Breast epithelium (tissue), 4 donors: ENCODE measurements at regions not wholly inside any gene's neighbourhood (a gene's known extent, or its start where the extent isn't known, plus 50 kb on each side); places are given as distances from the start of the nearest gene placed in this dataset.

Experiments
- DNase-seq, 2 donors: peaks; one replicate each; pipeline ENCODE4 v3.0.0-alpha.2; 2019; ENCODE audit warnings: low spot score in 2 of 2
- H3K27ac ChIP-seq, 2 donors: fragments of 200-600 bp; sonication (generic) in 1 of 2; one replicate each; pipeline ENCODE4 v1.5.1; 2016 to 2019; ENCODE audit warnings: mild to moderate bottlenecking in 1 of 2
- H3K27me3 ChIP-seq, 2 donors: fragments of 200-600 bp; sonication (generic) in 1 of 2; one replicate each; pipeline versions ENCODE4 v1.5.1 to v1.6.0; 2017 to 2019; ENCODE audit warnings: control low read depth in 1 of 2, mild to moderate bottlenecking in 1 of 2
- H3K36me3 ChIP-seq: fragments of 200-600 bp; one replicate; pipeline ENCODE4 v1.5.1; 2019
- H3K4me1 ChIP-seq, 2 donors: fragments of 200-600 bp; sonication (generic); one replicate each; pipeline ENCODE4 v1.5.1; 2016 to 2019; ENCODE audit warnings: control low read depth in 1 of 2
- H3K4me3 ChIP-seq, 3 donors: fragments of 200-600 bp; sonication (generic); 1 replicate in 2 of 3; 2 replicates in 1 of 3; pipeline ENCODE4 v1.5.1; 2016 to 2019; ENCODE audit warnings: mild to moderate bottlenecking in 3 of 3, moderate library complexity in 2 of 3
- H3K9me3 ChIP-seq, 2 donors: fragments of 200-600 bp; sonication (generic) in 1 of 2; one replicate each; pipeline ENCODE4 v1.5.1; 2016 to 2019; ENCODE audit warnings: control low read depth in 1 of 2
- CTCF ChIP-seq, 3 donors: fragments of 450-650 bp; IDR thresholded peaks; one replicate each; pipeline ENCODE4 v1.5.1; 2016 to 2017; ENCODE audit warnings: antibody characterized with exemption in 3 of 3, mild to moderate bottlenecking in 3 of 3, moderate library complexity in 3 of 3
- POLR2A ChIP-seq: fragments of 450-650 bp; IDR thresholded peaks from one replicate; pipeline ENCODE4 v1.6.1; 2016; ENCODE audit warnings: antibody characterized with exemption, mild to moderate bottlenecking, moderate library complexity
- POLR2AphosphoS5 ChIP-seq, 3 donors: sonication (generic); formaldehyde crosslinking; IDR thresholded peaks; one replicate each; pipeline ENCODE4 v1.6.1; 2017; ENCODE audit warnings: antibody characterized with exemption in 3 of 3
- intact Hi-C: fragments of 100-400 bp; cut with DNase I; formaldehyde crosslinking; loops from one replicate; pipeline ENCODE4 v1.15.1; 2023; ENCODE audit warnings: low total_unique reads

DNA sequence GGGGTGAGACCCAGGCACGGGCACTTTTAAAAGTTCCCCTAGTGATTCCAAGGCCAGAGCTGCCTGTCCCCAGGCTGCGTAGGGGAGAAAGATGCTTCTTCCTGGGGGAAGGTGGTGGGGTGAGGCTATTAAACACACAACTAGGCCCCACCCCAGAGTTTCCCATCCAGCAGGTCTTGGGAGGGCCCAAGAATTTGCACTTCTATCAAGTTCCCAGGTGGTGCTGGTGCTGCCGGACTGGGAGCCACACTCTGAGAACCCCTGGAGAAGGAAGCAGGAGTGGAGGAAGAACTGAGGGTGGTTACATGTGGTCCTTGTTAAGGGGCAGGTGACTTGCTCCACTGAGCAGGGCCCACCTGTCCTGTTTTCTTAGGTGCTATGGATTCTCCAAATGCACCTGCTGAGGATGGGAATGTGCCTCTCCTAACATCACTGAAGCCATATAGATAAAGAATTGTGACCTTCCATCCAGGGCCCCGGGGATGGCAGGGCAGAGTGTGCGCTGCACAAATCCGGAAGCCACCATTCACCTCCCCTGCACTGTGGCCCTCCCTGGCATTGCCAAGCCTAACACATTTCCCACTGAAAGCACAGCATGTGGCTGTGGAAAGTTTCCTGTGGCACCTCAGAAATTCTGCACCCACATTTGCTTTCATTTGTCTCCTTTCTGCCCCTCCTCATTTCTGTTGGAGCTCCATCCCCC is 111.5 kb upstream of the MEF2A start:
- Histone ChIP-seq H3K9me3 (no peaks in the 10 kb centered on the region), H3K27ac (peak overlapping the region; percentile 77 to 96), H3K36me3 (no peaks in the 10 kb centered on the region), H3K27me3 (no peaks in the 10 kb centered on the region), H3K4me1 (peaks cover 3 to 12% of the 10 kb centered on the region in 2 donors), H3K4me3 (no peak overlapping the region)
- TF ChIP-seq CTCF (IDR thresholded peaks at IDR 0.05) (no peak), POLR2A (no peak), POLR2AphosphoS5 (IDR thresholded peaks at IDR 0.05) (no peak)
- intact Hi-C loops: no loop called here
- DNase-seq: peak; percentile 10 to 14

DNA sequence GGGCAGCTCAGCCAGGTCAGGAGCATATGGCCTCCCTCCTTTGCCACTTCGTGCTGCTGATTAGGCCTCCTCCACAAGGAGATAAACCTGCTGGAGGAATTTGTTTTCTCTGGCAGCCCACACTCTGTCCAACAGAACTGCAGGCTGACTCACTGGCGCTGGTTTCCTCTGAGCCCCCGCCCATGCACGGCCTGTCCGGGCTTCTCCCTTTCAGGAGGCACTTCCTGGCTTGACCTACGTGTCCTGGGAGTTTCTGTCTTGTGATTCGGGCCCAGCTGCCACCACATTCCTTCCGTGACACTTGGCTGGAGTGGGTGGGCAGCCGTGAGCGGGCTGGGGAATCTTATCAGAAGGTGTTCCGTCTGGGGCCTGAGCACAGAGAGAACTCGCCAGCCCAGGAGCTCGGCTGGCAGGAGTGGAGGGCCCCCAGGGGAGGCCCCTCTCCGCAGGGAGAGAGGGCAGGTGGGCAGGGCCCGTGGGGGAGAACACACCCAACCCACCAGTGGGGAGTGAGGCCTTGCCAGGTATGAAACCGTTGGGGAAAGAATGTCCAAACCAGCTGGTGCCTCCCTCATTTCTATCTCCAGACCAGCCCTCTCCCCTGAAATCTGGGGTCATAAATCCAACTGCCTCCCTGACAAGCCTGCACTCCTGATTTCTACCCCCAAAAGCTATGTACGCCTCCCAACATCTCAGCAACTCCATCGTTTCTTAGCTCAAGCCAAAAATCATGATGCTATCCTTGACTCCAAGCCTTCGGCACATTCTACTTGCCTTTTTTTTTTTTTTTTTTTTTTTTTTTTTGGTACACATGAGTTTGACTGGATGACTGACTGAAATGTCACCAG is 110.6 kb upstream of the MEF2A start:
- Histone ChIP-seq H3K27ac (peak overlapping the region; percentile 77 to 96), H3K4me1 (peaks cover 3 to 12% of the 10 kb centered on the region in 2 donors), H3K27me3 (no peaks in the 10 kb centered on the region), H3K4me3 (peak overlapping the region in 1 of 3 donors; percentile 47), H3K36me3 (no peaks in the 10 kb centered on the region), H3K9me3 (no peaks in the 10 kb centered on the region)
- TF ChIP-seq POLR2AphosphoS5 (IDR thresholded peaks at IDR 0.05) (peak; percentile 38 to 82 (median 62)), POLR2A (no peak)
- peak in 1 of 2 donors; percentile 68 for DNase-seq
- intact Hi-C loops: no loop called here

DNA sequence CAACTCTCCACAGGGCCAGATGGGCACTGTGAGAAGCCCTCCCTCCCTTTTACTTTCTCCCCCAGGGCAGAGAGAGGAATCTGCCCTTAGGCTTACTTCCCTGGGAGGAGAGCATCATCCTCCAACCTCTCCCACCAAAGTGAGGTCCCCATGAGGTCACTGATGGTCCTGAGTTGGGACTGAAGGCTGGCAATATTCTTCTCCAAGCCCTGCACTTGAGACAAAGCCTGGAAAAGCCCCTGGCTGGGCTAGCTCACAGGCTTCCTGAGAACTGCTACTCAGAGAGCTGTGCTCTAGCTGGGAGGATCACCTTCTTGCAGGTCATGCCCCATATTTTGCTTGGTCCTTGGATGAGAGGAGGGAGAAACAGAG is 110.0 kb upstream of the MEF2A start:
- Histone ChIP-seq H3K9me3 (no peaks in the 10 kb centered on the region), H3K27ac (peak overlapping the region in 1 of 2 donors; percentile 68), H3K27me3 (no peaks in the 10 kb centered on the region), H3K4me3 (no peak overlapping the region), H3K36me3 (no peaks in the 10 kb centered on the region), H3K4me1 (peaks cover 0 to 9% of the 10 kb centered on the region in 2 donors)
- peak in 1 of 2 donors; percentile 13 for DNase-seq
- intact Hi-C loops: no loop called here
- TF ChIP-seq POLR2AphosphoS5 (IDR thresholded peaks at IDR 0.05) (no peak), POLR2A (no peak), CTCF (IDR thresholded peaks at IDR 0.05) (no peak)

DNA sequence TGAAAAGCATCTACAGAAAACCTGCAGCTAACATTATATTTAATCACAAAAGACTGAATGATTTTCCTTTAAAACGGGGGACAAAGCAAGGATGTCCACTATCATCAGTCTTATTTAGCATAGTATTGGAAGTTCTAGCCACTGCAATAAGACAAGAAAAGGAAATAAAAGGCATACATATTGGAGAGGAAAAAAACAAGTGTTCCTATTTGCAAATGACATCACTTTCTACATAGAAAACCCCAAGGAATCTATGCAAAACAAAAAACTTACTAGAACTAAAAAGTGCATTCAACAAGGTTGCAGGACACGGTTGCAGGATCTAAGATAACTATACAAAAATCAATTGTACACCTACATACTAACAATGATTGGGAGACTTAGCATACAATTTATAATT is 101.6 kb upstream of the MEF2A start:
- no peak overlapping the region for H3K4me3 ChIP-seq
- no peaks in the 10 kb centered on the region for H3K36me3 ChIP-seq
- DNase-seq: no peak
- intact Hi-C loops: no loop called here
- peaks cover 0 to 8% of the 10 kb centered on the region in 2 donors for H3K9me3 ChIP-seq
- no peaks in the 10 kb centered on the region for H3K27me3 ChIP-seq
- H3K4me1 ChIP-seq: no peaks in the 10 kb centered on the region
- H3K27ac ChIP-seq: no peak overlapping the region
- TF ChIP-seq POLR2A: no peak
- no peak for TF ChIP-seq CTCF (IDR thresholded peaks at IDR 0.05)
- TF ChIP-seq POLR2AphosphoS5 (IDR thresholded peaks at IDR 0.05): no peak

DNA sequence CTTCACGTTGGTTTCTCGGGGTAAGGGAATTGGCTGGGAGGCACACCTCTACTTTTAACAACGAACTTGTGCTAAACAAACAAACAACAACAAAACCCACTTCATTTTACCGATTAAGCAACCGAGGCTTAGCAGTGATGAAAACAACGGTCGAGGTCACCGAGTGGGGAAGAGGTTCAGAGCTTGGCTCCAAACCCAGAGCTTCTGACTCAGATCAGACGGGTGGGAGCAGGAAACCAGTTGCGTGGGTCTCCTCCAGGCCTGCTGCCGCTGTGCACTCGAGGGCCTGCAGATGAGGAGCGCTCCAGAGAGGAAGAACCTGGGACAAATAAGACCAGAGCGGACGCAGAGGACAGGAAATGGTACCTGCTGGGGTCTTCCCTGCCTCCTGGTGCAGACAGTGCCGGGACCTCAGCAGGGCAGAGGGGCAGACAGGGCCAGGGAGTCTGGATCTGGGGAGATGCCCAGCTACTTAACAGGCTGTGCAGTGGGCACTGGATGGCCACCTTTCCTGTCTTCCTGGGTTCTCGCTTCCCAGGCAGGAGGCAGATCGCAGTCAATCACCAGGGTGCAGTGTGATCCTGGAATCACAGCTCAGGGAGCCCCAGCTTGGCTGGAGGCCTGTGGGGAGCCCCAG is 99.0 kb upstream of the MEF2A start:
- no peak overlapping the region for H3K4me3 ChIP-seq
- intact Hi-C loops: no loop called here
- peaks cover 0 to 8% of the 10 kb centered on the region in 2 donors for H3K9me3 ChIP-seq
- H3K4me1 ChIP-seq: no peaks in the 10 kb centered on the region
- DNase-seq: no peak
- peak overlapping the region in 1 of 2 donors; percentile 52 for H3K27ac ChIP-seq
- no peaks in the 10 kb centered on the region for H3K36me3 ChIP-seq
- H3K27me3 ChIP-seq: no peaks in the 10 kb centered on the region
- no peak for TF ChIP-seq CTCF (IDR thresholded peaks at IDR 0.05)
- no peak for TF ChIP-seq POLR2AphosphoS5 (IDR thresholded peaks at IDR 0.05)
- TF ChIP-seq POLR2A: no peak
